Activated CD8-positive, alpha-beta T cell treated with anti-CD3 and anti-CD28 coated beads, Interleukin-2, amount 10 ng/mL, durations not matched to agents 7 days and 5 days (primary cell): ENCODE measurements at regions not wholly inside any gene's neighbourhood (a gene's known extent, or its start where the extent isn't known, plus 50 kb on each side); places are given as distances from the start of the nearest gene placed in this dataset.
"Not testable (repeated sequence)": the region's sequence is repeated elsewhere in the genome, so short reads cannot be mapped to it uniquely, and the experiment has no call there.

Experiments
- ATAC-seq: fragments of 150-1000 bp; cut with Tn5 transposase; one replicate; pipeline ENCODE4 v1.10.0; 2021; ENCODE audit warnings: moderate library complexity
- CTCF ChIA-PET: fragments of 350-600 bp; sonication (Branson Sonifier 250); formaldehyde crosslinking; loops from one replicate; lab custom pipeline; 2021; ENCODE audit warnings: antibody characterized with exemption; lab: Charles Lee
- POLR2A ChIA-PET: fragments of 350-600 bp; sonication (Branson Sonifier 250); formaldehyde crosslinking; loops from one replicate; lab custom pipeline; 2021; ENCODE audit warnings: antibody characterized with exemption; lab: Charles Lee
- DNase-seq: peaks from one replicate; pipeline ENCODE4 v3.0.0-alpha.2; 2020
- H3K27ac Mint-ChIP-seq: one replicate; pipeline ENCODE4 v1.8.0; 2021; ENCODE audit warnings: mild to moderate bottlenecking, mixed read lengths
- H3K27me3 Mint-ChIP-seq: one replicate; pipeline ENCODE4 v1.8.0; 2021; ENCODE audit warnings: low read depth, mixed read lengths
- H3K36me3 Mint-ChIP-seq: one replicate; pipeline ENCODE4 v1.8.0; 2021; ENCODE audit warnings: low read depth, mixed read lengths
- H3K4me1 Mint-ChIP-seq: one replicate; pipeline ENCODE4 v1.8.0; 2021; ENCODE audit warnings: low read depth, mixed read lengths
- H3K4me3 Mint-ChIP-seq: one replicate; pipeline ENCODE4 v1.8.0; 2021; ENCODE audit warnings: mild to moderate bottlenecking, mixed read lengths
- H3K9me3 Mint-ChIP-seq: one replicate; pipeline ENCODE4 v1.8.0; 2022; ENCODE audit warnings: mixed read lengths; ENCODE audit not compliant: insufficient read depth

DNA sequence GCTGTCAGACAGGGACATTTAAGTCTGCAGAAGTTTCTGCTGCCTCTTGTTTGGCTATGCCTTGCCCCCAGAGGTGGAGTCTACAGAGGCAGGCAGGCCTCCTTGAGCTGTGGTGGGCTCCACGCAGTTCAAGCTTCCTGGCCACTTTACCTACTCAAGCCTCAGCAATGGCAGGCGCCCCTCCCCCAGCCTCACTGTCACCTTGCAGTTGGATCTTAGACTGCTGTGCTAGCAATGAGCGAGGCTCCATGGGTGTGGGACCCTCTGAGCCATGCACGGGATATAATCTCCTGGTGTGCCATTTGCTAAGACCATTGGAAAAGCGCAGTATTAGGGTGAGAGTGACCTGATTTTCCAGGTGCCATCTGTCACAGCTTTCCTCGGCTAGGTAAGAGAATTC, 542.7 kb upstream of the SEMA6A start:
- ATAC-seq, CTCF ChIA-PET, H3K36me3 Mint-ChIP-seq, H3K4me3 Mint-ChIP-seq, POLR2A ChIA-PET, H3K27me3 Mint-ChIP-seq, DNase-seq, H3K4me1 Mint-ChIP-seq, H3K9me3 Mint-ChIP-seq, H3K27ac Mint-ChIP-seq: not testable (repeated sequence)

DNA sequence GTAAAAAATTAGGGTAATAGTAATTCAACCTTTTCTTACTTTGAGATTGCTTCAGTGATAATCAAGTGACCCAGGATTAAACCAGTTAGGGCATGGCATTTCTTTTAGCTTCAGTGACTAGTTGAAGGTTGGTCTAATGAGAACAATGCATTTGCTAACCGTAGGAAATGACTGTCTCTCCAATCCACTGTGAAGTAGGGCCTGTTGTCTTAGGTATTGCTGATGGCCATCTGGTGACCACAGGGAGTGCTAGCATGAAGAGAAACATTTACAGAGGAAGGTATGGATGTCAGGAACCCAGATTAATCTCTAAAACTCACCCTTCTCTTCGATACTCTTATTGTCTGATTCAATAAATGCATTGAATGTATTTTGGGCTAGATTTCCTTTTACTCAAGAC, 535.9 kb upstream of the SEMA6A start:
- Mint-ChIP-seq H3K27ac (no peak overlapping the region), H3K9me3 (peaks cover 10% of the 10 kb centered on the region), H3K4me1 (no peaks in the 10 kb centered on the region), H3K27me3 (no peaks in the 10 kb centered on the region), H3K4me3 (no peak overlapping the region), H3K36me3 (no peaks in the 10 kb centered on the region)
- CTCF ChIA-PET: no interaction called here
- no peak for DNase-seq
- no peak for ATAC-seq
- POLR2A ChIA-PET: no interaction called here

DNA sequence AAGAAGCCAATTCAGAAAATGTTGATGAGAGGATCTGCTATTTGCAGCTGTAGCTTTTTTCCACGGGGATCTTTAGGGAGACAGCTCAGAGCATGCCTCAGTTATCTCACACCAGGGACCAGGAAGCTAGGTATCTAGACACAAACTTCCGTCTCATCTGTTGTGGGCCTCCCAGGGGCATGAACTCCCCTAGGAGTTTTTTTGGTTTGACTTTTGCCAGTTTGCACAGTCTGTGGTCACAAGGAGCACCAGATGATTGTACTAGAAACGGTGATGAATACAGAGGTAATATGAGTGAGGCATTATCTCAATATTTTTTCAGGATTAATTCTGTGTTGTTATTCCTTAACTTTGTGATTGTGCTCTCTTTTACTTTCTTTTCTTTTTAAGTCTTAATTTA, 533.2 kb upstream of the SEMA6A start:
- peaks cover 6% of the 10 kb centered on the region for H3K9me3 Mint-ChIP-seq
- no peak overlapping the region for H3K27ac Mint-ChIP-seq
- H3K4me3 Mint-ChIP-seq: no peak overlapping the region
- H3K4me1 Mint-ChIP-seq: no peaks in the 10 kb centered on the region
- ChIA-PET CTCF (no interaction called here), POLR2A (no interaction called here)
- no peaks in the 10 kb centered on the region for H3K36me3 Mint-ChIP-seq
- no peaks in the 10 kb centered on the region for H3K27me3 Mint-ChIP-seq
- no peak for DNase-seq
- ATAC-seq: no peak

DNA sequence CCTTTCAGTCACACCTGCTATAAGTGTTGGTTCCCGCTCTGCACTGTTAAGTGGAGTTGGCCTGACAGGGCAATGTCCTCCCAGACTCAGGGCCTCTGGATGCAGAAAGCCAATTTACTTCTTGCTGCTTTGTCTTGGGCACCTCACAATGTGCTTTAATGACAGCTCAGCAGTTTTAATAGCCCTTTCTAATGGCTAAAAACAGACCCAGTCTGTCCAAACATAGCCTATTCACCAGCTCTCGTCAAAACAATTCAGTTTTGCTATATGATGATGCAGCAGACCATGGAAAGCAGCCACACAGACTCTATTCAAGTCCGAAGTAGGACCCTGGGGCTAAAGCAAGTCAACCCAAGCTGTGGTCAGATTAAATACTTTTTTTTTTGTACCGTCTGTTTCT, 529.1 kb upstream of the SEMA6A start:
- Mint-ChIP-seq H3K27ac (no peak overlapping the region), H3K9me3 (no peaks in the 10 kb centered on the region), H3K4me1 (no peaks in the 10 kb centered on the region), H3K36me3 (no peaks in the 10 kb centered on the region), H3K27me3 (no peaks in the 10 kb centered on the region), H3K4me3 (no peak overlapping the region)
- ATAC-seq (no peak), DNase-seq (no peak)
- ChIA-PET POLR2A (no interaction called here), CTCF (no interaction called here)

DNA sequence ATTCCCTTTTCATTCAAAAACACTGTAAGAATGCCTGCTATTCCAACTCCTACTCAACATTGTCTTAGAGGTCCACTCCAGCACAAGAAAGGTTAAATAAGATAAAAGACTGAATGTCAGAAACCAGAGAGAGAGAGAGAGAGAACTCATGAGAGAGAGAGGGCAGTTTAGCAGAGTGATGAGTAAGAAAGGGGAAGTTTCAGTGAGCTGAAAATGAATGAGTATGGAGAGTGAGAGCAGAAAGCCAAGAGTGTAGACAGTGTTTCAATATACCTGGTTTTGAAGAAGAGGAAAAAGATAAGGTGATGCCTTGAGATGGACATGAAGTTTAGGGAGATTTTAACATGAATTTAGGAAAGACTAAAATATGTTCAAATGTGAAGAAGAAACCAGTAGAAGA, 528.0 kb upstream of the SEMA6A start:
- no peak for ATAC-seq
- DNase-seq: no peak
- Mint-ChIP-seq H3K27ac (no peak overlapping the region), H3K9me3 (no peaks in the 10 kb centered on the region), H3K27me3 (no peaks in the 10 kb centered on the region), H3K4me3 (no peak overlapping the region), H3K36me3 (no peaks in the 10 kb centered on the region), H3K4me1 (no peaks in the 10 kb centered on the region)
- POLR2A ChIA-PET: no interaction called here
- CTCF ChIA-PET: no interaction called here

DNA sequence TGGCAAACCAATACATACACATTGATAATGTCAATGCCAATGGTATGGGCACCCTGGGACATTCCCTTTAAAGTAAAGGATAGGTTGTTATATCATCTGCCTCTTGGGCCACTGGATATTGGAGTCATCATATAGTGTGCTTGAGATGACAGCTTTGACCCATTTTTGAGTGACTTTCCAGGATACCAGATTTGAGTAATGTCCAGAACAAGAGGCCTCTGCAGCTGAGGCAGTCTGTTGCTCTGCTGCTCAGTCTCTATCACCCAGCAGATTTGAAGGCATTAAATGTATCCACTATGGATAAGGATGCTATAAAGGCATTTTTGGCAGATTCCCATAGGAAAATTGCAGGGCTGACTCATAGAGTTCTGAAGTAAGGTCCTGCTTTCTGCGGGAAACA, 525.6 kb upstream of the SEMA6A start:
- H3K9me3 Mint-ChIP-seq: no peaks in the 10 kb centered on the region
- no peaks in the 10 kb centered on the region for H3K4me1 Mint-ChIP-seq
- DNase-seq (no peak), ATAC-seq (no peak)
- H3K27me3 Mint-ChIP-seq: no peaks in the 10 kb centered on the region
- CTCF ChIA-PET: no interaction called here
- no peak overlapping the region for H3K4me3 Mint-ChIP-seq
- POLR2A ChIA-PET: no interaction called here
- H3K36me3 Mint-ChIP-seq: no peaks in the 10 kb centered on the region
- H3K27ac Mint-ChIP-seq: no peak overlapping the region

DNA sequence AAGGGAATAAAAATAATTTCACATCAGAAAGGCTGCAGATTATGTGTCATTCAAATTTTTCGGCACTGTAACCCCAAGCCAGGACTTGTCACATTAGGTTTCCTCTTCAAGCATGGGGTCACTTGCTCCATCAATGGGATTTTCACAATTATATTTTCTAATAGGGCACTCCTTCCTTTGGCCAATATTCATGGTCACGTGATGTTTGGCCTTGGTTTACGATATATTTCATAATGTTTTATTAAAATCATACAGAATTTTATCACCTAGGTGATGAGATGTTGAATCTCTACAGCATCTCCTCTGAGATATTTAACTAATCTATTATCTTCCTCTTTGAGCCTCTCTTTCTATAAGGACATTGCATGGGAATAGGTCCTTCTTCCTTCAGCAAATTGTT, 523.5 kb upstream of the SEMA6A start:
- ATAC-seq (no peak), DNase-seq (no peak)
- Mint-ChIP-seq H3K36me3 (no peaks in the 10 kb centered on the region), H3K9me3 (no peaks in the 10 kb centered on the region), H3K4me3 (no peak overlapping the region), H3K27ac (no peak overlapping the region), H3K27me3 (no peaks in the 10 kb centered on the region), H3K4me1 (no peaks in the 10 kb centered on the region)
- POLR2A ChIA-PET: no interaction called here
- CTCF ChIA-PET: no interaction called here

DNA sequence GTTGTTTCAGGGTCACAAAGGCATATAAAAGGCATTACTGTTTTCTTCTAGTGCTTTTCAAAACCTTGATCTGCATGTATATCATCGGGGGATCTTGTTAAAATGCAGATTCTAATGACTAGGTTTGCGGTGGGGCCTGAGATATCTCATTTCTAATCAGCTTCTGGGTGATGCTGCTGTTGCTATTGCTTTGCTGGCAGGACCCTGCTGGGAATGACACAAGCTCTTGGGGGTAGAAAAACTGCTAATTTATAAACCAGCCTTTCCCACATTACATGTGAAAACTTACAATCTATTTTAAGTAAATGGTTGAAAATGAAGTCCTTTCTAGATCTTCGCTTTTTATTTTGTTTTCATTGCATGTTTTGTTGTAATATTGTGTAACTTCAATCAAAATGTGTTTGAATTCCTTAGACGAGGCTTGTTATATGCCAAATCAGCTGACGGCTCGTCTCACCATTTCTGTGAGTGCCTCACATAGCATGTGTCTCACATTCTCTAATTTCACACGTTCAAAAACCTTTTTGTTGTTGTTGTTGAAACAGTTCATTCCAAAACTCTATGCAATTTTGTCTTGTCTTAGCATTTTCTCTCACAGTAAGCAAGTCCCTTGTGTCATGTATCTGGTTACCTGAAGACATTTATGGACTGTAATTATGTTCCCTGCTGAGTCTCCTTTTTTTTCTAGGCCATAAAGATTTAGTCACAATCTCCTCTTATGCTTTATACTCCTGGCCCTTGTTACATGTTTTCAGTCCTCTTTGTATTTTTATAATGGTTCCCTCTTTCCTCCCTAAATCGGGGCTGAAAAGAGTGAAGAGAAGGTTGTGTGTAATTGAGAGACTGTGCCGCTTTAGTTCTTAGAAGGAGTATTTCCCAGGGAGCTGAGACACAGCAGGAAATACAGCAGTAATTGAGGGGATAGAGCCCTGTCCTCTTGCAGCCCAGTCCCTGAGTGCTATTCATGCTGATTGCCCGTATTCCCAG, 521.0 kb upstream of the SEMA6A start:
- Mint-ChIP-seq H3K4me1 (no peaks in the 10 kb centered on the region), H3K36me3 (no peaks in the 10 kb centered on the region), H3K27ac (no peak overlapping the region), H3K4me3 (no peak overlapping the region), H3K27me3 (no peaks in the 10 kb centered on the region), H3K9me3 (no peaks in the 10 kb centered on the region)
- ChIA-PET CTCF (no interaction called here), POLR2A (no interaction called here)
- ATAC-seq (no peak), DNase-seq (no peak)

DNA sequence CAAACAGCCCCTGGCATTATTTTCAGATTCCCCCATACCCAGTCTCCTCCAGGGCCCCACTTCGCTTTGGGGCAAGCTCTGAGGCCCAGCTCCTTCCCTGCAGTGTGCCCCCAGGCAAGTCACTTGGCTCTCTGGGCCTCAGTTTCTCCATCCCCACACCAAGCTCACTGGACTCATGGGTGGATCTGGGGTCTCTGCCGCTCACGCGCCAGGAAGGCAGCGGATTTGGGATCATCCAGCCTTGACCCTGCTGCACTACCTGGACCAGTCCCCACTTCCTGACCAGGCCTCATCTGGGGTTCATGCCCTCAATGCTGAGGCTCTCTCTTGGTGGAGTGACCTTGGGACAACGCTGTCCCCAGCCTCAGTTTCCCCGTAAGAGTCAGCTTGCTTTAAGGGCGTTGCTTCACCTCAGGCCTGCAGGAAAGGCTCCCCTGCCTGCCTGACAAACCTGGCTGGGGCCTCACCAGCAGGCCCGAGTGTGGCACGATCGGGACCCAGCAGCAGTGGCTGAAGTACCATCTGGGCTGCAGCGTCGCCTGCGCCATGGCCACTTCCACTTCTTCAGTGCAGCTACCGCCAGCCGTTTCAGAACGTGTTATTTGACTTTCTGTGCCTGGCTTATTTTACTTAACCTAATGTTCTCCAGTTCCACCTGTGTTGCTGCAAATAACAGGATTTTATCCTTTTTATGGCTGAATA, 519.6 kb upstream of the SEMA6A start:
- Mint-ChIP-seq H3K4me1 (no peaks in the 10 kb centered on the region), H3K27me3 (no peaks in the 10 kb centered on the region), H3K4me3 (no peak overlapping the region), H3K27ac (no peak overlapping the region), H3K36me3 (no peaks in the 10 kb centered on the region), H3K9me3 (no peaks in the 10 kb centered on the region)
- ChIA-PET CTCF (no interaction called here), POLR2A (no interaction called here)
- DNase-seq: no peak
- ATAC-seq: no peak

DNA sequence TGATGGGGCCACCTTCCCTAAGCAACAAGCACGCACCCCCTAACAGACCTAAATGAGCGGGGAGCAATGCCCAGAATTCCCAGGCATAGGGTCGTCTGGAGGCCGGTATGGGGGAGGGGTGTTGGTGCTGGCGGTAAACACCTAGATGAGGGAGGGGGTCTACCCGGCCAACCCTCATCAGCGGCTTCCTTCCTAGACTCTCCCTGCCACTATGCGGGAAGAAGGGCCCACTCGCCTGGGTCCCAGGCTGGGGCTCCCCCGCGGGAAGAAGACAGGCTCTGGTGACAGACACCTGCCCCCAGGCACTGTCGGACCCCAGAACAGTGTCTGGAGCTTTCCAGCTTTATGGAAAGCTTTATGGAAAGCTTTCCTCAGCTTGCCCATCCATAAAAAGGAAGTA, 519.0 kb upstream of the SEMA6A start:
- H3K4me1 Mint-ChIP-seq: no peaks in the 10 kb centered on the region
- CTCF ChIA-PET: no interaction called here
- no peak overlapping the region for H3K27ac Mint-ChIP-seq
- POLR2A ChIA-PET: no interaction called here
- ATAC-seq (no peak), DNase-seq (no peak)
- H3K9me3 Mint-ChIP-seq: no peaks in the 10 kb centered on the region
- H3K4me3 Mint-ChIP-seq: no peak overlapping the region
- no peaks in the 10 kb centered on the region for H3K36me3 Mint-ChIP-seq
- no peaks in the 10 kb centered on the region for H3K27me3 Mint-ChIP-seq

DNA sequence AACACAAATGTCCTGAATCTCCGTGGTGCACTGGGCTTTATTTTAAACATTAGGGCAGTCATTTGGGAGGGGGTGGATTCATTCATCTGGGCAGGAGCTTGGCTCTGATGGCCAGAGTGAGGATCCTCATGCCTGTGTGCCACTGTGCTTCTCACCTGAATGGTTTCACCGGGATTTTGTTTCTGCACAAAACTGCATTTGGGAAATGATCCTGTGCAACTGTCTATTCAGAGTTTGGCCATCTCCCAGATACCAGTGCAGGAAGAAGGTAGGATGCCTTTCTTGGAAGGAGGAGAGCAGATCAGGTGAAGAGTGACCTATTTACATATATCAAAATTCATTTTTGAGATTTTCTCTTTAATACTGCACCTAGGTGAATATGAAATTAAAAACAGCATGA, 514.4 kb upstream of the SEMA6A start:
- ChIA-PET CTCF (no interaction called here), POLR2A (no interaction called here)
- H3K36me3 Mint-ChIP-seq: no peaks in the 10 kb centered on the region
- ATAC-seq (no peak), DNase-seq (no peak)
- H3K4me1 Mint-ChIP-seq: no peaks in the 10 kb centered on the region
- H3K4me3 Mint-ChIP-seq: no peak overlapping the region
- H3K27ac Mint-ChIP-seq: no peak overlapping the region
- H3K9me3 Mint-ChIP-seq: no peaks in the 10 kb centered on the region
- H3K27me3 Mint-ChIP-seq: no peaks in the 10 kb centered on the region

DNA sequence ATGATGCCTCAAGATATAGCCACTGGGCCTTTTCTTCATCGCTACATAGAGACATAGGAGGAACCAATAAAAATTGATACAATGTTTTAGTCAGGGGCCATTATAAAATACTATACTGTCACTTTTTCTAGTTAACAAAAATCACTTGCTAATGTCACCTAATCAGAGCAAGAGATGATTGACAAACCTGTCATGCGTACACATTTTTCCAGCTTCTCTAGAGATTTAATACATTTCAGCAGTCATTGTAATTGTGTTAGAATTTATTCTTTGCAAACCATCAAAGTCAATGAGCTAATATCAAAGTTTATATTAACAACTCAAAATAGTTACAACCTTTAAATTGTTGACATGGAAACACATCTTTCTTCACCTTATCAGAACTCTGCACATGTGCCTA, 513.6 kb upstream of the SEMA6A start:
- DNase-seq (no peak), ATAC-seq (no peak)
- Mint-ChIP-seq H3K27me3 (no peaks in the 10 kb centered on the region), H3K27ac (no peak overlapping the region), H3K36me3 (no peaks in the 10 kb centered on the region), H3K4me3 (no peak overlapping the region), H3K4me1 (no peaks in the 10 kb centered on the region), H3K9me3 (no peaks in the 10 kb centered on the region)
- POLR2A ChIA-PET: no interaction called here
- CTCF ChIA-PET: no interaction called here
